ENCODE measurements at regions not wholly inside any gene's neighbourhood (a gene's known extent, or its start where the extent isn't known, plus 50 kb on each side); places are given as distances from the start of the nearest gene placed in this dataset.
"Not testable (repeated sequence)": the region's sequence is repeated elsewhere in the genome, so short reads cannot be mapped to it uniquely, and the experiment has no call there.

- DNase-seq: no peak
These were observed 750.2 kb downstream of the SLC4A3 start for GRCh38 chr2:220377482-220378155.

GRCh38 chr2:220387758-220388157, 760.3 kb downstream of the SLC4A3 start:
- DNase-seq: not testable (repeated sequence)

GRCh38 chr2:220393711-220394110, 766.3 kb downstream of the SLC4A3 start:
- DNase-seq: no peak

- DNase-seq: no peak
These were observed 767.0 kb downstream of the SLC4A3 start for GRCh38 chr2:220394433-220394832.

- no peak for DNase-seq
These were observed 768.9 kb downstream of the SLC4A3 start for GRCh38 chr2:220396287-220396686.

GRCh38 chr2:220410296-220410695, 782.9 kb downstream of the SLC4A3 start:
- DNase-seq: no peak

GRCh38 chr2:220417503-220417902, 790.1 kb downstream of the SLC4A3 start:
- DNase-seq: no peak

GRCh38 chr2:220419647-220420046, 792.2 kb downstream of the SLC4A3 start:
- DNase-seq: no peak

- no peak for DNase-seq
These were observed 793.4 kb downstream of the SLC4A3 start for GRCh38 chr2:220420820-220421219.

- no peak for DNase-seq
These were observed 795.2 kb downstream of the SLC4A3 start for GRCh38 chr2:220422676-220423075.

GRCh38 chr2:220424561-220424960, 797.1 kb downstream of the SLC4A3 start:
- DNase-seq: no peak

- DNase-seq: no peak
These were observed 805.2 kb downstream of the SLC4A3 start for GRCh38 chr2:220432645-220433044.

GRCh38 chr2:220433131-220433530, 805.7 kb downstream of the SLC4A3 start:
- no peak for DNase-seq

- DNase-seq: no peak
These were observed 807.0 kb downstream of the SLC4A3 start for GRCh38 chr2:220434385-220434784.

- no peak for DNase-seq
These were observed 810.5 kb downstream of the SLC4A3 start for GRCh38 chr2:220437938-220438337.

GRCh38 chr2:220440731-220441130, 813.3 kb downstream of the SLC4A3 start:
- DNase-seq: no peak

- no peak for DNase-seq
These were observed 814.0 kb downstream of the SLC4A3 start for GRCh38 chr2:220441404-220441803.

- no peak for DNase-seq
These were observed 814.6 kb downstream of the SLC4A3 start for GRCh38 chr2:220442012-220442411.

- DNase-seq: no peak
These were observed 818.1 kb downstream of the SLC4A3 start for GRCh38 chr2:220445429-220446105.

GRCh38 chr2:220446106-220446712, 818.8 kb downstream of the SLC4A3 start:
- DNase-seq: no peak

- DNase-seq: no peak
These were observed 823.4 kb downstream of the SLC4A3 start for GRCh38 chr2:220450846-220451245.

- DNase-seq: no peak
These were observed 824.0 kb downstream of the SLC4A3 start for GRCh38 chr2:220451438-220451837.

- no peak for DNase-seq
These were observed 825.1 kb downstream of the SLC4A3 start for GRCh38 chr2:220452561-220452960.

GRCh38 chr2:220455351-220455990, 828.0 kb downstream of the SLC4A3 start:
- DNase-seq: no peak
